Astrocyte (in vitro differentiated cells and primary cell): ENCODE measurements at regions not wholly inside any gene's neighbourhood (a gene's known extent, or its start where the extent isn't known, plus 50 kb on each side); places are given as distances from the start of the nearest gene placed in this dataset.

Source experiments
- DNase-seq: peaks from one replicate; pipeline ENCODE4 v3.0.0-alpha.2; 2010; ENCODE audit warnings: low read depth
- FAIRE-seq: peaks from 2 replicates; lab custom pipeline; 2011; peaks lifted over from hg19 to GRCh38; lab: Jason Lieb, UNC
- H2AFZ ChIP-seq: 2 replicates; pipeline ENCODE4 v1.6.0; 2012; ENCODE audit warnings: low read depth, low read length, inconsistent platforms
- H3K27ac ChIP-seq: 2 replicates; pipeline ENCODE4 v1.5.1; 2011; ENCODE audit warnings: low read depth, low read length, inconsistent platforms
- H3K27me3 ChIP-seq: 2 replicates; pipeline ENCODE4 v1.6.0; 2011; ENCODE audit warnings: low read length, inconsistent platforms; ENCODE audit not compliant: insufficient read depth
- H3K36me3 ChIP-seq: 2 replicates; pipeline ENCODE4 v1.5.1; 2011; ENCODE audit warnings: low read length, inconsistent platforms; ENCODE audit not compliant: insufficient read depth
- H3K4me1 ChIP-seq: 2 replicates; pipeline ENCODE4 v1.5.1; 2011; ENCODE audit warnings: low read length, inconsistent platforms; ENCODE audit not compliant: insufficient read depth
- H3K4me2 ChIP-seq: 2 replicates; pipeline ENCODE4 v1.6.0; 2012; ENCODE audit warnings: low read length, inconsistent platforms
- H3K4me3 ChIP-seq: 2 replicates; pipeline ENCODE4 v1.5.1; 2011; ENCODE audit warnings: low read depth, mild to moderate bottlenecking, low read length, inconsistent platforms; ENCODE audit not compliant: insufficient read depth
- H3K79me2 ChIP-seq: 2 replicates; pipeline ENCODE4 v1.6.0; 2012; ENCODE audit warnings: mild to moderate bottlenecking, low read length, inconsistent platforms; ENCODE audit not compliant: insufficient read depth
- H3K9ac ChIP-seq: 2 replicates; pipeline ENCODE4 v1.6.0; 2012; ENCODE audit warnings: mild to moderate bottlenecking, low read length, inconsistent platforms
- H3K9me3 ChIP-seq: 2 replicates; pipeline ENCODE4 v1.5.1; 2012; ENCODE audit warnings: low read depth, mild to moderate bottlenecking, low read length, inconsistent platforms; ENCODE audit not compliant: insufficient read depth
- H4K20me1 ChIP-seq: 2 replicates; pipeline ENCODE4 v1.6.0; 2012; ENCODE audit warnings: low read length, inconsistent platforms; ENCODE audit not compliant: insufficient read depth
- H3K27ac Mint-ChIP-seq: one replicate; pipeline ENCODE4 v1.8.0; 2021; ENCODE audit warnings: mild to moderate bottlenecking, mixed read lengths; ENCODE audit not compliant: unreplicated experiment
- H3K27me3 Mint-ChIP-seq: one replicate; pipeline ENCODE4 v1.8.0; 2021; ENCODE audit warnings: low read depth, mixed read lengths; ENCODE audit not compliant: unreplicated experiment
- H3K36me3 Mint-ChIP-seq: one replicate; pipeline ENCODE4 v1.8.0; 2021; ENCODE audit warnings: low read depth, mixed read lengths; ENCODE audit not compliant: unreplicated experiment
- H3K4me1 Mint-ChIP-seq: one replicate; pipeline ENCODE4 v1.8.0; 2021; ENCODE audit warnings: low read depth, mixed read lengths; ENCODE audit not compliant: unreplicated experiment
- H3K4me3 Mint-ChIP-seq: one replicate; pipeline ENCODE4 v1.8.0; 2021; ENCODE audit warnings: mild to moderate bottlenecking, moderate library complexity, mixed read lengths; ENCODE audit not compliant: unreplicated experiment
- H3K9me3 Mint-ChIP-seq: one replicate; pipeline ENCODE4 v1.8.0; 2021; ENCODE audit warnings: mild to moderate bottlenecking, mixed read lengths; ENCODE audit not compliant: unreplicated experiment
- CTCF ChIP-seq: IDR thresholded peaks from 2 replicates; pipeline ENCODE4 v1.5.1; 2011; ENCODE audit warnings: low read depth, mild to moderate bottlenecking, inconsistent platforms, low read length, moderate library complexity; ENCODE audit not compliant: insufficient read depth
- EZH2 ChIP-seq: IDR thresholded peaks from 2 replicates; pipeline ENCODE4 v1.6.1; 2012; ENCODE audit warnings: mild to moderate bottlenecking, low read length, inconsistent platforms; ENCODE audit not compliant: insufficient read depth

- Histone ChIP-seq H2AFZ (no peak overlapping the region), H3K36me3 (no peaks in the 10 kb centered on the region), H4K20me1 (no peaks in the 10 kb centered on the region), H3K27me3 (no peaks in the 10 kb centered on the region), H3K9ac (no peak overlapping the region), H3K9me3 (no peaks in the 10 kb centered on the region), H3K4me3 (no peak overlapping the region), H3K4me1 (no peaks in the 10 kb centered on the region), H3K4me2 (no peak overlapping the region), H3K27ac (no peak overlapping the region), H3K79me2 (no peaks in the 10 kb centered on the region)
- no peak overlapping the region for H3K4me3 Mint-ChIP-seq
- TF ChIP-seq EZH2 (no peak), CTCF (no peak)
- FAIRE-seq (no peak), DNase-seq (no peak)
- no peak overlapping the region for H3K27ac Mint-ChIP-seq
- H3K4me1 Mint-ChIP-seq, result no peaks in the 10 kb centered on the region
- H3K36me3 Mint-ChIP-seq, result no peaks in the 10 kb centered on the region
- H3K9me3 Mint-ChIP-seq, result peaks cover 6% of the 10 kb centered on the region
- H3K27me3 Mint-ChIP-seq, result no peaks in the 10 kb centered on the region
These were observed 708.8 kb upstream of the MAN1A1 start for GRCh38 chr6:120058410-120058809.

- Histone ChIP-seq H3K36me3 (no peaks in the 10 kb centered on the region), H3K79me2 (no peaks in the 10 kb centered on the region), H2AFZ (no peak overlapping the region), H3K4me1 (no peaks in the 10 kb centered on the region), H3K9ac (no peak overlapping the region), H4K20me1 (no peaks in the 10 kb centered on the region), H3K4me3 (no peak overlapping the region), H3K27me3 (no peaks in the 10 kb centered on the region), H3K9me3 (no peaks in the 10 kb centered on the region), H3K4me2 (no peak overlapping the region), H3K27ac (no peak overlapping the region)
- FAIRE-seq (no peak), DNase-seq (no peak)
- Mint-ChIP-seq H3K9me3 (peaks cover 3% of the 10 kb centered on the region), H3K27me3 (no peaks in the 10 kb centered on the region), H3K4me1 (no peaks in the 10 kb centered on the region), H3K4me3 (no peak overlapping the region), H3K36me3 (no peaks in the 10 kb centered on the region), H3K27ac (no peak overlapping the region)
- no peak for TF ChIP-seq EZH2
- no peak for TF ChIP-seq CTCF
These were observed 706.5 kb upstream of the MAN1A1 start for GRCh38 chr6:120056085-120056484.

GRCh38 chr6:120055071-120055470 lies 705.5 kb upstream of the MAN1A1 start:
- H2AFZ ChIP-seq, result no peak overlapping the region
- Mint-ChIP-seq H3K4me1 (no peaks in the 10 kb centered on the region), H3K27ac (no peak overlapping the region), H3K9me3 (peaks cover 3% of the 10 kb centered on the region), H3K27me3 (no peaks in the 10 kb centered on the region), H3K4me3 (no peak overlapping the region), H3K36me3 (no peaks in the 10 kb centered on the region)
- no peaks in the 10 kb centered on the region for H3K4me1 ChIP-seq
- TF ChIP-seq EZH2 (no peak), CTCF (no peak)
- H3K4me3 ChIP-seq, result no peak overlapping the region
- no peaks in the 10 kb centered on the region for H3K9me3 ChIP-seq
- no peaks in the 10 kb centered on the region for H4K20me1 ChIP-seq
- H3K79me2 ChIP-seq, result no peaks in the 10 kb centered on the region
- H3K27ac ChIP-seq, result no peak overlapping the region
- H3K4me2 ChIP-seq, result no peak overlapping the region
- H3K9ac ChIP-seq, result no peak overlapping the region
- no peak for FAIRE-seq
- no peaks in the 10 kb centered on the region for H3K36me3 ChIP-seq
- no peak for DNase-seq
- no peaks in the 10 kb centered on the region for H3K27me3 ChIP-seq
